ENCODE measurements at regions not wholly inside any gene's neighbourhood (a gene's known extent, or its start where the extent isn't known, plus 50 kb on each side); places are given as distances from the start of the nearest gene placed in this dataset.

DNA sequence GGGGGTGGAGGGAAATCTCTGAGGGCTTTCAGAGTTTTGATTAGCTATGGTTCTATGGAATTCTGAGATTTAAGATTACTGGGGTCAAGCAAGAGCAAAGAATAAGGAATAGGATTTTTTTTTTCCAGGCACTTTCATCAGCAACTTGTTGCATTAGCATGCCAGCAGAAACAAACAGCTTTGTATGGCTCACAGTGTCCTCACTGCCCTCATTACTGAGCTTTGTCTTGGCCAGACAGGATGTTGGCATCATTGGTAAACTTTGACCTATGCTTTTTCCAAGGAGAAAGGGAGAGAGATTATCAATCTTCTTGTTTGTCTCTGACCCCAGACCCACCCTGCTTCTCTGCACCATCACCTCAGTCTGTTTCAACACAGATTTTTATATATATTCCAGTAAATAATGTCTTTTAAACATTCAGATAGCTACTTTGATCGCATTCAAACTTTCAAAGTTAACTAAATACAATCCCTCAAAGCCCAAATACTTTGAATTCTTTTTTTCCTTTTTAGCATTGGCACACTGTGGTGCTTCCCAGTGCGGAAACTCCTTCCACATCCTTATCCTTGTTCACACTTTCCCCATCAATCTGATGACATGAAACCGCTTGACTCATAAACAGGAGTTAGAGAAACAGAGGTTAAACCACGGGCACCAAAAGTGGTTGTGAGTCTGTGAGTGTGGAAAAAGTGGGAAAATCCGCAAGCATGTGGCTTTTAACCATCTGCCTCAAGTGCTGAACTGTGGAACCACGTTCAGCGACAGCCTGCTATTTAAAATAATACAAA is 282.2 kb upstream of the FAR2 start:
- TF ChIP-seq CTCF (IDR thresholded peaks at IDR 0.05), result no peak

GRCh38 chr12:28868414-28868813 is 280.7 kb upstream of the FAR2 start:
- TF ChIP-seq CTCF (IDR thresholded peaks at IDR 0.05), result no peak

DNA sequence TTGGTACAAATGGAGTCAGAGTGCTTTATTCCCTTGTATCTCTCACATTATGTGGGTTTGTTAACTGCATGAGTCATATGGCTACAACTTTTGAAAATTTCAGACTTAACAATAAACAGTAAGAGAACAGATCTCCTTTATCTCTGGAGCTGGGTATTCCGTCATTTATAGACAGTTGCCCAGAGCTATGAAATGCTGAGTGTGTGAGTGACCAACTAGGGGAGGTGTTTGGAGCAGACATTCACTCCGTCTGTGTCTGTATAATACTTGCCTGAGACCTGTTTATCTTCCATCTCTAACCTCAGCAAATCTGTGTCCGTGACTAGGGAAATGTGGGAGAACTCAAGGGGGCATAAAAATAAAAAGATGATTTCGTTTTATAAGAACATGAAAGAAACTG is 279.9 kb upstream of the FAR2 start:
- no peak for TF ChIP-seq CTCF (IDR thresholded peaks at IDR 0.05)

- TF ChIP-seq CTCF (IDR thresholded peaks at IDR 0.05), result no peak
These were observed 278.1 kb upstream of the FAR2 start for GRCh38 chr12:28870839-28871440.

DNA sequence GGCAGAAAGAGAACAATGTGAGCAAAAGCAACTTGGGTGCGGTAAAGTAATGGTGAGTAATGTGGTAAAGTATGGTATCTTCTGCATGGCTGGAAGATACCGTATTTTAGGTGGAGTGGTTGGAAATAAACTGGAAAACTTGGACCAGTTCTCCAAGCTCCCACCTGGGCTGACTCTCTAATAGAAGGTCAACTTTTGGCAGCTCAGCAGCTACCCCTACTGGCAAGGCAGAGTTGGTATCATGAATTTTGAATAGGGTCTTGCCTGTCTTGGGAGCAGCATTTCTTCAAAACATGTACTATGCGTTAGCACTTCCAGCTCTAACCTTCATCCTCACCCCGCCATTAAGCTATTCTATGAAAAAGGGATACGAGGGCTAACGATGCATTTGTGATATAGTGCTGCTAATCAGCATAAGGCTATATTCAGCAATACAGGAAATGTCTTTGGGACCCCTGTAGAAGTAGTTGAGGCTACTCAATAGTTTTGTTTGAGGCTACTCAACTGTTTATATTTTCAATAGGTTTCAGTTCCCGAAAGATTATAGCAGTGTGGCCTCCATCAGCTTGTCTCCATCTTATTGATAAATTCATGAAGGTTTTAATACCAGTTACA is 276.3 kb upstream of the FAR2 start:
- TF ChIP-seq CTCF (IDR thresholded peaks at IDR 0.05), result peak; percentile 86

DNA sequence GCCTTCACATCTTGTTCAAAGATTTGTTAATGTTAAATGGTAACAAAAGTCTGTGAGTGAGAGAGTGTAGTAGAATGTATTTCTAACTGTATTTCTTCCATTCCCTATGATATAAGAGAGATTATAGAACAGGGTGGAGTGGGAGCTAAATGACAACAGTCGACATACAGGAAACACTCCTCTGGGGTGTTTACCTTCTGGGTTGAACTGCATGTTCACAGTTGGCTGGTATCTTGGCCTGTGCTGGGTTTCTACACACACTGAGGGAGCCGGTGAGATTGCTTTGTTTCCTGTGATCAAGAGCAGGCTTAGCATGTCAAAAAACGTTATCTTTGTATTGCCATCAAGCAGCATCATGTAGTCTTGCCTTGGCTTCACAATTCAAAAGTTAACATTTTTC is 274.3 kb upstream of the FAR2 start:
- no peak for TF ChIP-seq CTCF (IDR thresholded peaks at IDR 0.05)

DNA sequence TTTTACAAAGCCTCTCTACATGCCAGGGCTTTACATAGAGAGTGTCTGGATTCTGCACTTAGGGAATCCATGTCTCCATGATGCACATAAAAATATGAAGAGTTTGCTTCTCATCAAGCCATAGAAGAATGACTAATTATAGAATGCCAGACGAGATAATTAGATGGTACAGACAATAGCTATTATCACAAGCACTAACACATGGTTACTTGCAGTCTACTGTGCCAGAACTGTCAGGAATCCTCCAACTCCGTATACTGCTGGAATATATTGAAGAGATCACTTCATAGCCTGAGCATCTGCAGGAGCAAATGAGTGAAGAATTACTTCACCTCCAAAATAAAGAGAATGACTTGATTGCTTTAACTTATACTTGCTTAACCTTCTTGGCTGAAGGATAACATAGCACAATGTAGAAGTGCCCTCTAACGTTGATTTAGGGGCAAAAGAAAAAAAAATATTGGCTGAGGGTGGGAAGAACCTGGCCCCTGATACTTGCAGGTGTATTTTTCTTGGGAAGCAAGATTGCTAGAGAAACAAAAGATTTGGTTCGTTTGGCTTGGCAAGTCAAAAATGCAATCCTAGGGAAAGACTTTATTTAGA is 272.8 kb upstream of the FAR2 start:
- no peak; the same call in 1 of the 2 replicates for TF ChIP-seq CTCF (IDR thresholded peaks at IDR 0.05)

Data from LNCAP (cell line).